GM18519 (cell line): ENCODE measurements at regions not wholly inside any gene's neighbourhood (a gene's known extent, or its start where the extent isn't known, plus 50 kb on each side); places are given as distances from the start of the nearest gene placed in this dataset.
"Not testable (repeated sequence)": the region's sequence is repeated elsewhere in the genome, so short reads cannot be mapped to it uniquely, and the experiment has no call there.

Source experiments
- ATAC-seq: cut with Tn5 transposase; IDR thresholded peaks from one replicate; pipeline ENCODE4 v1.9.1; 2021; ENCODE audit warnings: mild to moderate bottlenecking, moderate library complexity; ENCODE audit not compliant: unreplicated experiment, low FRiP score

GRCh38 chrX:150050387-150050786 is 112.1 kb upstream of the EOLA2 start:
- ATAC-seq: no peak

DNA sequence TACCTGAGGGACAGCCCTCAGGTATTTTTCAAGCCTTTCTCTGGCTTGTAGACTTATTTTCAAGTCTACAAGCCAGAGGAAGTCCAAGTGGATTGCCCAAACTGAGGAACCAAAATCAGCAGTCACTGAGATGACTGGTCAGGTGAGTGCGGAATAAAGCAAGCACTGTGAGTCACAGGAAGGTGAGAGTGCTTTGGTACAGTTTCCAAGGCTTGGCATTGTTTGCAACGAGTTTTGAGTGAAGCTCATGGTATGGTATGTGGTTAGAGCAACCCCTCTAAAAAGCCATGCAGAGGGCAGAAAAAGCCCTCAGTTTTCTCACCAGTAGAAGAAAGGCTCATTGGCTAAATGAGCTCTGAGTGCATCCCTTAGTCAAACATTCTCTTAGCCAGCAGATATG is 112.8 kb upstream of the EOLA2 start:
- no peak for ATAC-seq

DNA sequence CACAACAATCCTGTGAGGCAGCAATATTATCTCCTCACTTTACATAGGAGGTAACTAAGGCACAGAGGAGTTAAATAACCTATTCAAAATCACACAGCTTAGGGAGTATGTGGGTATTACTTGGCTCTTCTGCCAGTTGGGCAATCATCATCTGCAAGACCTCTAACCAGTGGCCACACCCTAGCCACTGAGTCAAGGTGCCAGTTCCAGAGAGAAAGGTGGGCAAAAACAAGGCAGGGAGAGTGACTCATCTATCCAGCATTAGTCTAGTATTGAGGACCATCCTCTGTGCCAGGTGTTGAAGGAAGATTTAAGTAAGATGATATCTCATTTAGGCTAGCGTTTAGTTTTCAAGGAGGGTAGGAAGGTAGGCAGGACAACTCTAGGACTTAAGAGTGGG is 113.9 kb upstream of the EOLA2 start:
- no peak for ATAC-seq

DNA sequence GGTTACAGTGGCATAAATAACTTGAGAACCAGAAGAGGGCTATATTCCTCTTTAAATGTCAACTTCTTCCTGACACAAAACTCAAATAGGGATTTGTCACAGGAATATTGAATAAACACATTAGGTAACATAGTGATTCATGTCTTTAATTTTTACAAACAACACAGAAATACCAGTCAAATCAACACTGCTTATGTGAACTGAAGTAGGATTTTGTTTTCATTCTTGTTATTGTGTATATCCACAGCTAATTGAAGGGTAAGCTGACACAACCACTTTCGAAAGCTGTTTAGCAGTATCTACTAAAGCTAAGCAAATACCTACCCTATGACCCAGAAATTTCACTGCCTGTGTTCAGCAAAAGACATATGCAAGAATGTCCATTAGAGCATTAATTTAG is 120.4 kb upstream of the EOLA2 start:
- no peak for ATAC-seq

- no peak for ATAC-seq
These were observed 122.1 kb upstream of the EOLA2 start for GRCh38 chrX:150060406-150060805.

- no peak for ATAC-seq
These were observed 124.2 kb upstream of the EOLA2 start for GRCh38 chrX:150062292-150063137.

GRCh38 chrX:150063138-150063518 is 124.8 kb upstream of the EOLA2 start:
- ATAC-seq: no peak

DNA sequence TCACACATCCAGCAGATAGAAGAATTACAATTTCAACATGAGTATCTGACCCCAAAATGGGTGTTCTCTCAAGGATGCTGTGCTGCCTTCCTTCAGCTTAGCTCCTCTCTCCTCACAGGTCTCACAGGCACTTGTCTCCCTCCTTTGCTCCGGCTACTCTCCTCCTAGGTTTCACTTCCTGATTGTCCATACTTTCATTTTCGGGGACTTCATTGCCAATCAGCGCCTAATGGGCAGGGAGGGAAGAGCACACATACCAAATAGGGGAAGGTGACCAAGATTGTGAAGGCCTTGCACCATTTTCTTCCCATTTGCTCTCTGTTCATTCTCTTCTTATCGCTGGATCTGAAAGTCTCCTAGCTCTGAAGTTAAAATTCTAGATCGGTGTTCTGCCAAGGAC is 125.4 kb upstream of the EOLA2 start:
- no peak for ATAC-seq

- no peak for ATAC-seq
These were observed 135.9 kb upstream of the EOLA2 start for GRCh38 chrX:150074175-150074574.

DNA sequence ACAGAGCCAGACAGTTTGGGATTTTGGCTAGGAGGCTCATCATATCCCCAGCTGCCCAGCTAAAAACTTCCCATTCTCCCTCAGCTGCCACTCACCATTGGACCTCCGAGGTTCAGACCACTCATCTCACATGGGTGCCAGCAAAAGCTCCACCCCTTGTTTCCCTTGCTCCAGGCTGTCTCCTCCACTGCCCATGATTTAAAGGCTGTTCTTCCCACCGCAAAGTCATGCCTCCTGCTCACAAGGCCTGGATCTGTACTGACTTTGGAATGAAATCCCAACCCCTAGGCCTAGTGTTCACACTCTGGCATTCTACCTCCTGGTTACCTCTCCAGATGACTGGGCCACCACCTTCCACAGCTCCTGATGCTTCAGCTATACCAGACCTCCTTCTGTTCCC is 142.2 kb upstream of the EOLA2 start:
- ATAC-seq: no peak

- ATAC-seq: no peak
These were observed 142.8 kb upstream of the EOLA2 start for GRCh38 chrX:150081076-150081475.

DNA sequence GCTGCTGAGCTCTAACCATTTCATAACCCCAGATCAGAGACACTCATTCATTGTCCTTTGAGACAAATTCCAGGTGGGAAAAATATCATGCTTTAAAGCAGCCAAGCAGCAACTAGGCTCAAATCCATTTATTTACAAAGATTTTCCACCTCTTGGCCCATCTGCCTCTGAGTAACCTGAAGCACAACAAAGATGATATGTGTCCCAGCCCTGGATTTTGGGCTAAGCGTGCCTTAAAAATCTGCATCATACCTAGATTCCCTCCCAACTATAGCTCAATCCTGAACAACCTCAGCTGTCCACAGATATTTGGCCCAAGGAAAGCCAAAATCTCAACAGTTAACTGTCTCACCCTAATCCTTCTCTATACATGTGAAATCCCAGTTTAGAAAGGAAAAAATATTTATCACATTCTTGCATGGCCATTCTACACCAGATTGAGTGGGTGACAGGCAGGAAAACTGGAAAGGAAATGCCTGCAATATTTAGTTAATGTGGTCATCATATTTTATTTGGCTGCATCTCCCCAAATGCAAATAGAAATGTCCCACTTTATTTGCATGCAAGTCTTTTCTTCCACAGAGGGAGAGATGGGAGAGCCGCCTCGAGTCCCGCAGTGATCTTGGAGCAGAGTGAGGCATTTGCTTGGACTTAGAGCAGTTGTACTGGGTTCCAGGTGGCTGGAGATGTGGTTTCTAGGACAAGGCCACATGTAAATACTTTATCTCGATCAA is 146.4 kb upstream of the EOLA2 start:
- no peak for ATAC-seq

DNA sequence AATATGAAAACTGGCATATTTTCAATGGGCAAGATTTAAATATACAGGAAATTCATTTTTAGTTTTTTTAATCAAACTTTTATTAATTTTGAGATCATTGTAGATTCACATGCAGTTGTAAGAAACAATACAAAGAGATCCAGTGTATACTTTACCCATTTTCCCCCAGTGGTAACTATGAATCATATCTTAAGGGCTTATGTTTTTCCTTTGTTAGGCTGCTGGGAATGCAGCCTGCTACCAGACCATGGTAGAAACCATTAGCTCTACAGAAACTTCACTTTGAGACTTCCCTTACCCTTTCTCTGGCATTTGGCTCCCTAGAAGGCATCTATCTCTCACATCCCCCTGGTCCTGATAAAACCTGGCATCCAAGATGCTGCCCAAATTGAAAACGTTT is 147.6 kb upstream of the EOLA2 start:
- no peak for ATAC-seq

- ATAC-seq: no peak
These were observed 148.1 kb upstream of the EOLA2 start for GRCh38 chrX:150086371-150086770.

- ATAC-seq: no peak
These were observed 149.3 kb upstream of the EOLA2 start for GRCh38 chrX:150087612-150088011.

DNA sequence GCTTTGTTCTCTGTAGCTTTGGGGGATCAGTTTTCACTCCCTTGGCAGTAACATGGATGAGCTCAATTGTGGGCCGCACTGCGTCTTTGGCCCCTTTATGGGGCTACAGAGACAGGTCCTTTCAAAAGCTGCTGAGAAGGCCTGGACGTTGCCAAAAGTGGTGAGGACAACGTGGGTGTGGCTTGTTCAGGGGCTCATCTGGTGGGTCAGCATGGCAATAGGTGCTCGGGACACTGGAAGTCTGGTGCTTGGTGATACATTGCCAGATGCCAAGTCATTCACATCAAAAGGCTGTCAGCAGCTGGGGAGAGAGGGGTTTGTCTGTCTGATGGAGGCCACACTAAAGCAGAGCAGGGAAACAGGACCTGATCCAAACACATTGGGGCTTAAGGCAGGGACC is 149.8 kb upstream of the EOLA2 start:
- no peak for ATAC-seq

GRCh38 chrX:150088766-150089518 is 150.7 kb upstream of the EOLA2 start:
- no peak for ATAC-seq

- ATAC-seq: not testable (repeated sequence)
These were observed 153.0 kb upstream of the EOLA2 start for GRCh38 chrX:150091300-150091699.

- ATAC-seq: no peak
These were observed 154.3 kb upstream of the EOLA2 start for GRCh38 chrX:150092549-150092948.

DNA sequence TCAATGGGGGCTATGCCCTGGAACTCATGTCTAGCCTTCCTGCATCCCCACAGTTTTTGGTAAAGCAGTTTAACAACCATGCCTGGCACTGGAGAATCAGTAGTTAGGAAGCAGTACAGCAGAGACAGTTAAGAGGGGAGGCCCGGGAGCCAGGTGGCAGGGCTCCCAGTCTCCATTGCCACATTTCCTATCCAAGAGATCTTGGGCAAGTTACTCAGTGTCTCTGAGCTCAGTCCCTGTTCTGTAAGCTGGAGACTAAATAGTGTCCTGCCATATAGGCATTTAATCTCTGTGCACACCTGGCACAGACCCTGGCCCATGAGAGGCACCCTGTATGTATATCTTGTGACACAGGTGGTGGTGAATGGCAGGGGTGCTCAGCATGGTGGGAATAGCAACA is 156.1 kb upstream of the EOLA2 start:
- no peak for ATAC-seq

- ATAC-seq: no peak
These were observed 156.7 kb upstream of the EOLA2 start for GRCh38 chrX:150094996-150095395.
